ENCODE measurements at regions not wholly inside any gene's neighbourhood (a gene's known extent, or its start where the extent isn't known, plus 50 kb on each side); places are given as distances from the start of the nearest gene placed in this dataset.

- TF ChIP-seq CTCF (IDR thresholded peaks at IDR 0.05; ENCODE audit: extremely low read depth in 1 of 2, insufficient read depth in 1 of 2, low read depth in 1 of 2, low read length in 2 of 2) = no peak
- no peak for TF ChIP-seq EZH2 (IDR thresholded peaks at IDR 0.05; ENCODE audit: borderline replicate concordance, low read depth, low read length, severe bottlenecking)
- no peak for TF ChIP-seq MAX (IDR thresholded peaks at IDR 0.05; ENCODE audit: insufficient read depth, insufficient read length)
- no peak for TF ChIP-seq GATA2 (IDR thresholded peaks at IDR 0.05; ENCODE audit: insufficient read depth, insufficient read length, low read depth, low read length)
Observed at GRCh38 chr14:97780804-97781203, 983.6 kb downstream of the VRK1 start.
